ENCODE measurements at regions not wholly inside any gene's neighbourhood (a gene's known extent, or its start where the extent isn't known, plus 50 kb on each side); places are given as distances from the start of the nearest gene placed in this dataset.

DNA sequence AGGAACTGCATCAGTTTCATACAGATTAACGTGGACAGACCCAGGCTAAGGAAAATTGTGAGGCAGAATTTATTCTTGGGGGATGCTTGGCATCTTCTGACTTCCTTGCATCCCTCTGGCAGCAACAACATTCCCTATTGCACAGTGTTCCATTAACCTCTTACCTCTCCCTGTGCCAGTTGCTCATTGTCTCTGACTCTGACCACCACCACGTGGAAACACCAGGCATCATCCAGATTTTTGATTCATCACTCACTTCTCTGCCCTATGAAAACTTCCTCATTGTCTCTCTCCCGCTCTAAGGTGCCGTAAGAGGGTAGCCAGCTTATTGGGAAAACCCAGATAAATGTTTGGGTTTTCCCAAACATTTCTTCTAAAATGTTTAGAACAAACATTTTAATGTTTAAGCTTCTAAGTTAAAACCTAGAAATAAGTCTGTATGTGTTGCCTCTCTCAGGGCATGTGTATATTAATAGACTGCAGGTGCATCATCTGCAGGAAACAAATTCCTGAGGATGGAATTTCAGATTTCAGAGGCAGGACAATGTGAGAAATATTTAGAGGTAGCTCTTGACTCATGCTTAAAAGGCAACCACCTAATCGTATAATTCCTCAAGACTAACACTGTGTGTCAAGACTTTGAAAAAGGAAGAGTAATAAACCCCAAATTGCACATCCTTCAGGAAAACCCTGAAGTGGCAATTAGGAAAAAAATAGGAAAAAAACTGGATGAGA, 64.5 kb upstream of the SLC35F4 start:
- H3K4me3 ChIP-seq = no peak overlapping the region
- H3K9me3 Mint-ChIP-seq = no peaks in the 10 kb centered on the region; the same call in 2 of the 3 replicates
- H3K27me3 ChIP-seq (ENCODE audit: insufficient read depth) = no peaks in the 10 kb centered on the region
- peaks cover 3% of the 10 kb centered on the region; the same call in 2 of the 3 replicates for H3K4me1 Mint-ChIP-seq
- H3K79me2 ChIP-seq (replicated peaks; ENCODE audit: insufficient read depth) = no peaks in the 10 kb centered on the region
- no peak overlapping the region for H3K27ac ChIP-seq (ENCODE audit: low read depth)
- DNase-seq (ENCODE audit: low spot score) (no peak), ATAC-seq (no peak)
- H3F3A ChIP-seq (replicated peaks; ENCODE audit: low read depth) = no peaks in the 10 kb centered on the region
- peak overlapping the region; percentile 69; the same call in 1 of the 2 replicates for H2AFZ ChIP-seq
- peaks cover 6% of the 10 kb centered on the region; the same call in 1 of the 2 replicates for H3K9me2 ChIP-seq (ENCODE audit: insufficient read depth)
- no peaks in the 10 kb centered on the region for H4K20me1 ChIP-seq (replicated peaks; ENCODE audit: insufficient read depth)
- no peak overlapping the region for H3K27ac Mint-ChIP-seq
- H3K36me3 ChIP-seq (ENCODE audit: insufficient read depth) = no peaks in the 10 kb centered on the region
- H3K36me3 Mint-ChIP-seq (ENCODE audit: low read depth) = no peaks in the 10 kb centered on the region
- TF ChIP-seq POLR2AphosphoS5 (IDR thresholded peaks at IDR 0.05; ENCODE audit: low read depth) (no peak), JUNB (IDR thresholded peaks at IDR 0.05; ENCODE audit: unreplicated experiment) (no peak), EZH2 (IDR thresholded peaks at IDR 0.05; ENCODE audit: low read depth, unreplicated experiment) (no peak), NANOG (IDR thresholded peaks at IDR 0.05; ENCODE audit: borderline replicate concordance) (no peak), ZNF114 (CRISPR knock-in tag; IDR thresholded peaks at IDR 0.05) (no peak), REST (IDR thresholded peaks at IDR 0.05; ENCODE audit: unreplicated experiment) (no peak), STAT1 (IDR thresholded peaks at IDR 0.05; ENCODE audit: unreplicated experiment) (no peak), ZNF331 (CRISPR knock-in tag; IDR thresholded peaks at IDR 0.05; ENCODE audit: low read depth) (no peak), CREB1 (CRISPR knock-in tag; IDR thresholded peaks at IDR 0.05; ENCODE audit: low read depth) (no peak), EZH2phosphoT487 (IDR thresholded peaks at IDR 0.05; ENCODE audit: unreplicated experiment) (no peak)
- TF ChIP-seq, protein P1, sequence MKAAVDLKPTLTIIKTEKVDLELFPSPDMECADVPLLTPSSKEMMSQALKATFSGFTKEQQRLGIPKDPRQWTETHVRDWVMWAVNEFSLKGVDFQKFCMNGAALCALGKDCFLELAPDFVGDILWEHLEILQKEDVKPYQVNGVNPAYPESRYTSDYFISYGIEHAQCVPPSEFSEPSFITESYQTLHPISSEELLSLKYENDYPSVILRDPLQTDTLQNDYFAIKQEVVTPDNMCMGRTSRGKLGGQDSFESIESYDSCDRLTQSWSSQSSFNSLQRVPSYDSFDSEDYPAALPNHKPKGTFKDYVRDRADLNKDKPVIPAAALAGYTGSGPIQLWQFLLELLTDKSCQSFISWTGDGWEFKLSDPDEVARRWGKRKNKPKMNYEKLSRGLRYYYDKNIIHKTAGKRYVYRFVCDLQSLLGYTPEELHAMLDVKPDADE (IDR thresholded peaks at IDR 0.05) = no peak
- TF ChIP-seq, protein P2, sequence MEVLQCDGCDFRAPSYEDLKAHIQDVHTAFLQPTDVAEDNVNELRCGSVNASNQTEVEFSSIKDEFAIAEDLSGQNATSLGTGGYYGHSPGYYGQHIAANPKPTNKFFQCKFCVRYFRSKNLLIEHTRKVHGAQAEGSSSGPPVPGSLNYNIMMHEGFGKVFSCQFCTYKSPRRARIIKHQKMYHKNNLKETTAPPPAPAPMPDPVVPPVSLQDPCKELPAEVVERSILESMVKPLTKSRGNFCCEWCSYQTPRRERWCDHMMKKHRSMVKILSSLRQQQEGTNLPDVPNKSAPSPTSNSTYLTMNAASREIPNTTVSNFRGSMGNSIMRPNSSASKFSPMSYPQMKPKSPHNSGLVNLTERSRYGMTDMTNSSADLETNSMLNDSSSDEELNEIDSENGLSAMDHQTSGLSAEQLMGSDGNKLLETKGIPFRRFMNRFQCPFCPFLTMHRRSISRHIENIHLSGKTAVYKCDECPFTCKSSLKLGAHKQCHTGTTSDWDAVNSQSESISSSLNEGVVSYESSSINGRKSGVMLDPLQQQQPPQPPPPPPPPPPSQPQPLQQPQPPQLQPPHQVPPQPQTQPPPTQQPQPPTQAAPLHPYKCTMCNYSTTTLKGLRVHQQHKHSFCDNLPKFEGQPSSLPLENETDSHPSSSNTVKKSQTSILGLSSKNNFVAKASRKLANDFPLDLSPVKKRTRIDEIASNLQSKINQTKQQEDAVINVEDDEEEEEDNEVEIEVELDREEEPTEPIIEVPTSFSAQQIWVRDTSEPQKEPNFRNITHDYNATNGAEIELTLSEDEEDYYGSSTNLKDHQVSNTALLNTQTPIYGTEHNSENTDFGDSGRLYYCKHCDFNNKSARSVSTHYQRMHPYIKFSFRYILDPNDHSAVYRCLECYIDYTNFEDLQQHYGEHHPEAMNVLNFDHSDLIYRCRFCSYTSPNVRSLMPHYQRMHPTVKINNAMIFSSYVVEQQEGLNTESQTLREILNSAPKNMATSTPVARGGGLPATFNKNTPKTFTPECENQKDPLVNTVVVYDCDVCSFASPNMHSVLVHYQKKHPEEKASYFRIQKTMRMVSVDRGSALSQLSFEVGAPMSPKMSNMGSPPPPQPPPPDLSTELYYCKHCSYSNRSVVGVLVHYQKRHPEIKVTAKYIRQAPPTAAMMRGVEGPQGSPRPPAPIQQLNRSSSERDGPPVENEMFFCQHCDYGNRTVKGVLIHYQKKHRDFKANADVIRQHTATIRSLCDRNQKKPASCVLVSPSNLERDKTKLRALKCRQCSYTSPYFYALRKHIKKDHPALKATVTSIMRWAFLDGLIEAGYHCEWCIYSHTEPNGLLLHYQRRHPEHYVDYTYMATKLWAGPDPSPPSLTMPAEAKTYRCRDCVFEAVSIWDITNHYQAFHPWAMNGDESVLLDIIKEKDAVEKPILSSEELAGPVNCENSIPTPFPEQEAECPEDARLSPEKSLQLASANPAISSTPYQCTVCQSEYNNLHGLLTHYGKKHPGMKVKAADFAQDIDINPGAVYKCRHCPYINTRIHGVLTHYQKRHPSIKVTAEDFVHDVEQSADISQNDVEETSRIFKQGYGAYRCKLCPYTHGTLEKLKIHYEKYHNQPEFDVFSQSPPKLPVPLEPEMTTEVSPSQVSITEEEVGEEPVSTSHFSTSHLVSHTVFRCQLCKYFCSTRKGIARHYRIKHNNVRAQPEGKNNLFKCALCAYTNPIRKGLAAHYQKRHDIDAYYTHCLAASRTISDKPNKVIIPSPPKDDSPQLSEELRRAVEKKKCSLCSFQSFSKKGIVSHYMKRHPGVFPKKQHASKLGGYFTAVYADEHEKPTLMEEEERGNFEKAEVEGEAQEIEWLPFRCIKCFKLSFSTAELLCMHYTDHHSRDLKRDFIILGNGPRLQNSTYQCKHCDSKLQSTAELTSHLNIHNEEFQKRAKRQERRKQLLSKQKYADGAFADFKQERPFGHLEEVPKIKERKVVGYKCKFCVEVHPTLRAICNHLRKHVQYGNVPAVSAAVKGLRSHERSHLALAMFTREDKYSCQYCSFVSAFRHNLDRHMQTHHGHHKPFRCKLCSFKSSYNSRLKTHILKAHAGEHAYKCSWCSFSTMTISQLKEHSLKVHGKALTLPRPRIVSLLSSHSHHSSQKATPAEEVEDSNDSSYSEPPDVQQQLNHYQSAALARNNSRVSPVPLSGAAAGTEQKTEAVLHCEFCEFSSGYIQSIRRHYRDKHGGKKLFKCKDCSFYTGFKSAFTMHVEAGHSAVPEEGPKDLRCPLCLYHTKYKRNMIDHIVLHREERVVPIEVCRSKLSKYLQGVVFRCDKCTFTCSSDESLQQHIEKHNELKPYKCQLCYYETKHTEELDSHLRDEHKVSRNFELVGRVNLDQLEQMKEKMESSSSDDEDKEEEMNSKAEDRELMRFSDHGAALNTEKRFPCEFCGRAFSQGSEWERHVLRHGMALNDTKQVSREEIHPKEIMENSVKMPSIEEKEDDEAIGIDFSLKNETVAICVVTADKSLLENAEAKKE (CRISPR knock-in tag; IDR thresholded peaks at IDR 0.05) = no peak
- TF ChIP-seq, protein P3, sequence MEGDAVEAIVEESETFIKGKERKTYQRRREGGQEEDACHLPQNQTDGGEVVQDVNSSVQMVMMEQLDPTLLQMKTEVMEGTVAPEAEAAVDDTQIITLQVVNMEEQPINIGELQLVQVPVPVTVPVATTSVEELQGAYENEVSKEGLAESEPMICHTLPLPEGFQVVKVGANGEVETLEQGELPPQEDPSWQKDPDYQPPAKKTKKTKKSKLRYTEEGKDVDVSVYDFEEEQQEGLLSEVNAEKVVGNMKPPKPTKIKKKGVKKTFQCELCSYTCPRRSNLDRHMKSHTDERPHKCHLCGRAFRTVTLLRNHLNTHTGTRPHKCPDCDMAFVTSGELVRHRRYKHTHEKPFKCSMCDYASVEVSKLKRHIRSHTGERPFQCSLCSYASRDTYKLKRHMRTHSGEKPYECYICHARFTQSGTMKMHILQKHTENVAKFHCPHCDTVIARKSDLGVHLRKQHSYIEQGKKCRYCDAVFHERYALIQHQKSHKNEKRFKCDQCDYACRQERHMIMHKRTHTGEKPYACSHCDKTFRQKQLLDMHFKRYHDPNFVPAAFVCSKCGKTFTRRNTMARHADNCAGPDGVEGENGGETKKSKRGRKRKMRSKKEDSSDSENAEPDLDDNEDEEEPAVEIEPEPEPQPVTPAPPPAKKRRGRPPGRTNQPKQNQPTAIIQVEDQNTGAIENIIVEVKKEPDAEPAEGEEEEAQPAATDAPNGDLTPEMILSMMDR (conservative IDR thresholded peaks at IDR 0.05; ENCODE audit: low read depth in 2 of 2) = no peak
- peaks cover 4% of the 10 kb centered on the region for H3K27me3 Mint-ChIP-seq (ENCODE audit: insufficient read depth, low read depth, poor library complexity)
- H3K4me1 ChIP-seq (ENCODE audit: insufficient read depth) = no peaks in the 10 kb centered on the region
- no peak overlapping the region for H3K4me3 Mint-ChIP-seq
- no peak overlapping the region for H3K4me2 ChIP-seq
